ENCODE measurements at regions not wholly inside any gene's neighbourhood (a gene's known extent, or its start where the extent isn't known, plus 50 kb on each side); places are given as distances from the start of the nearest gene placed in this dataset.
A peak's percentile ranks its signal among the peaks of the same experiment; 100 is the strongest.

DNA sequence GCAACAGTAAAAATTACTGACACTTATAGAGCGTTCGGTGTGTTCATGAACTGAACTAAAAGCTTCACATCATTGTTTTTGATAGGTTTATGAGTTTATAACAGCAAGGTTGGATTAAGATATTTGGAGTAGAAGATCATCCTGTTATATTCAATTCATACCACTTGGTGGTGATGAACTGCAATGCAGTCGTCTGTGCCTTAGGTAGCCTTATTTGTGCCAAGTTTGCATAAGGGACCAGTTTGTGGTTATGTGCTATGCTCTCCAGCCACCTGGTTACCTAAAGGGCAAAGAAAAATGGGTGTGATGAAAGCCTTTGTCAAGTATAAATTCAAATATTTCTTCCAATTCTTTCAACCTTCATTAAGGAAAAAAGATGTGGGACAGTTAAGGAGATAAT lies 150.9 kb upstream of the KCNH7 start:
- FAIRE-seq (no peak), ATAC-seq (no peak), DNase-seq (ENCODE audit: low read depth in 1 of 2, low spot score in 1 of 2) (peak in 1 of 2 experiments; percentile 11)
- 38% methylated on average over 3 of the region's 3 CpGs for WGBS (ENCODE audit: missing lambda C conversion rate)
- no peaks in the 10 kb centered on the region for H3K9me3 ChIP-seq
- H3K4me3 ChIP-seq: no peak overlapping the region
- no peaks in the 10 kb centered on the region for H3K4me1 ChIP-seq
- no peak overlapping the region for H3K27ac ChIP-seq
- no peak overlapping the region for H3K4me2 ChIP-seq
- POLR2A ChIA-PET: no interaction called here
- CTCF ChIA-PET: no interaction called here
- TF ChIP-seq EP300 (IDR thresholded peaks at IDR 0.05) (no peak), FOXS1 (CRISPR knock-in tag; IDR thresholded peaks at IDR 0.05) (no peak), NPAS2 (CRISPR knock-in tag; IDR thresholded peaks at IDR 0.05; ENCODE audit: borderline replicate concordance) (no peak), TP53 (CRISPR knock-in tag; IDR thresholded peaks at IDR 0.05) (no peak), SREBF2 (IDR thresholded peaks at IDR 0.05) (no peak), ZNF302 (CRISPR knock-in tag; IDR thresholded peaks at IDR 0.05) (no peak), PHF8 (IDR thresholded peaks at IDR 0.05; ENCODE audit: borderline replicate concordance, low read depth) (no peak), TFCP2L1 (CRISPR knock-in tag; IDR thresholded peaks at IDR 0.05) (no peak), CEBPB (IDR thresholded peaks at IDR 0.05) (no peak), MAFK (IDR thresholded peaks at IDR 0.05; ENCODE audit: partially characterized antibody) (no peak), RARB (CRISPR knock-in tag; IDR thresholded peaks at IDR 0.05) (no peak), EHMT2 (IDR thresholded peaks at IDR 0.05; ENCODE audit: low read depth) (no peak)
- TF ChIP-seq, protein P1, sequence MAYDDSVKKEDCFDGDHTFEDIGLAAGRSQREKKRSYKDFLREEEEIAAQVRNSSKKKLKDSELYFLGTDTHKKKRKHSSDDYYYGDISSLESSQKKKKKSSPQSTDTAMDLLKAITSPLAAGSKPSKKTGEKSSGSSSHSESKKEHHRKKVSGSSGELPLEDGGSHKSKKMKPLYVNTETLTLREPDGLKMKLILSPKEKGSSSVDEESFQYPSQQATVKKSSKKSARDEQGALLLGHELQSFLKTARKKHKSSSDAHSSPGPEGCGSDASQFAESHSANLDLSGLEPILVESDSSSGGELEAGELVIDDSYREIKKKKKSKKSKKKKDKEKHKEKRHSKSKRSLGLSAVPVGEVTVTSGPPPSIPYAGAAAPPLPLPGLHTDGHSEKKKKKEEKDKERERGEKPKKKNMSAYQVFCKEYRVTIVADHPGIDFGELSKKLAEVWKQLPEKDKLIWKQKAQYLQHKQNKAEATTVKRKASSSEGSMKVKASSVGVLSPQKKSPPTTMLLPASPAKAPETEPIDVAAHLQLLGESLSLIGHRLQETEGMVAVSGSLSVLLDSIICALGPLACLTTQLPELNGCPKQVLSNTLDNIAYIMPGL (CRISPR knock-in tag; IDR thresholded peaks at IDR 0.05; ENCODE audit: borderline replicate concordance): no peak

DNA sequence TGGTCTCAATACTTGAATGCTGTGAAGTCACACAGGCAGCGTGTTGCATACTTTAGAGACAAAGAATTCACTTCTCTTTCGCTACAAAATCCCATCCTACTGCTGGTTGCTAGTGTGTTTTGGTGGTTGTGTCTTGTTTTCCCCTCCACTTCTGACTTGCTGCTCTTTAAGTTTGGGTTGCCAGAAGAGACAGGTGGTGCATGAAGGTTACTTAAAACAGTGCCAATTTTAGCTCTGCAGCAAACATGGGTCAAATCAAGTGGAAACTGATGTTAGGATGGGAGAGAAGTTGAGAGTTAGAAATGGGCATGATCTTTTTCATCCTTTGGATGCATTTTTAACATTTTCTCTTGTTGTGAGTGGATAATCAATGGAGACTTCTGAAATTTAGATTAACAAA lies 136.2 kb upstream of the KCNH7 start:
- WGBS (ENCODE audit: missing lambda C conversion rate): 16% methylated on average over 2 of the region's 2 CpGs
- Histone ChIP-seq H3K9me3 (no peaks in the 10 kb centered on the region), H3K27ac (no peak overlapping the region), H3K4me2 (no peak overlapping the region), H3K4me1 (no peaks in the 10 kb centered on the region), H3K4me3 (no peak overlapping the region)
- no peak for DNase-seq (ENCODE audit: low read depth in 1 of 2, low spot score in 1 of 2)
- CTCF ChIA-PET: no interaction called here
- no peak for FAIRE-seq
- ATAC-seq: no peak
- TF ChIP-seq RCOR1 (IDR thresholded peaks at IDR 0.05; ENCODE audit: low read depth, low read length) (no peak), RAD21 (conservative IDR thresholded peaks at IDR 0.05 in 1 of 2, IDR thresholded peaks at IDR 0.05 in 1 of 2) (no peak), POLR2AphosphoS2 (conservative IDR thresholded peaks at IDR 0.05; ENCODE audit: low read length) (no peak), ZNF302 (CRISPR knock-in tag; IDR thresholded peaks at IDR 0.05) (no peak), CHD4 (IDR thresholded peaks at IDR 0.05; ENCODE audit: borderline replicate concordance) (no peak), ZC3H11A (IDR thresholded peaks at IDR 0.05) (no peak), TFCP2L1 (CRISPR knock-in tag; IDR thresholded peaks at IDR 0.05) (no peak), CBX2 (IDR thresholded peaks at IDR 0.05; ENCODE audit: borderline replicate concordance, low read depth) (no peak), KDM5A (IDR thresholded peaks at IDR 0.05) (no peak)
- TF ChIP-seq, protein P2, sequence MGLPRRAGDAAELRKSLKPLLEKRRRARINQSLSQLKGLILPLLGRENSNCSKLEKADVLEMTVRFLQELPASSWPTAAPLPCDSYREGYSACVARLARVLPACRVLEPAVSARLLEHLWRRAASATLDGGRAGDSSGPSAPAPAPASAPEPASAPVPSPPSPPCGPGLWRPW (IDR thresholded peaks at IDR 0.05): no peak
- POLR2A ChIA-PET: no interaction called here

DNA sequence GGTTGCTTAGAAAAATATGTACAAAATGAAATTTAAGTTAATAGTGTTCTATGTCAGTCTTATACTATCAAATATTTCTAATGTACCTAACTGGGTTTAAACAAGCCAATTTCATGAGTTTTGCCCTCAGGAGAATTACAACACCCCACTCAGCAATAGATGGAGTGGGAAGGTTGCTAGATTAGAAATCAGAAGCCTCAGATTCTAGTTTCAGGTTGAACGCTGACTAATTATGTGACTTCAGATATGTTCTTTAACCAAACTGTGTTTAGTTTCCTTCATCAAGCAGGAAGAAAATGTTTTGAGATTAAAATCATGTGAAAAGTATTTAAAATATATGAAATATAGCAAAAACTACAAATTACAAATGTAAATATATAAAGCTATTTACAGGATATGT lies 133.8 kb upstream of the KCNH7 start:
- no peak overlapping the region for H3K4me2 ChIP-seq
- H3K4me1 ChIP-seq: no peaks in the 10 kb centered on the region
- no peak for FAIRE-seq
- ChIA-PET CTCF (interaction anchor here (0.7 kb wide), 1 partner anchor 110 kb away, joined by 3 read pairs; no protein-coding TSS in a partner anchor), POLR2A (no interaction called here)
- H3K27ac ChIP-seq: no peak overlapping the region
- DNase-seq (ENCODE audit: low read depth in 1 of 2, low spot score in 1 of 2): no peak
- no peak for ATAC-seq
- H3K4me3 ChIP-seq: no peak overlapping the region
- 77% methylated on average over 1 of the region's 1 CpG for WGBS (ENCODE audit: missing lambda C conversion rate)
- H3K9me3 ChIP-seq: no peaks in the 10 kb centered on the region
- TF ChIP-seq KDM5A (IDR thresholded peaks at IDR 0.05) (no peak), HOXB13 (CRISPR knock-in tag; IDR thresholded peaks at IDR 0.05; ENCODE audit: low read depth) (no peak), ESRRA (IDR thresholded peaks at IDR 0.05; ENCODE audit: borderline replicate concordance, low read length) (no peak), TP53 (CRISPR knock-in tag; IDR thresholded peaks at IDR 0.05) (no peak), FOSL2 (IDR thresholded peaks at IDR 0.05) (no peak), FOSL2 (CRISPR knock-in tag; IDR thresholded peaks at IDR 0.05) (no peak), ZFP36 (IDR thresholded peaks at IDR 0.05; ENCODE audit: borderline replicate concordance, partially characterized antibody) (no peak), RNF2 (IDR thresholded peaks at IDR 0.05; ENCODE audit: borderline replicate concordance, low read depth) (no peak)
- TF ChIP-seq, protein P3, sequence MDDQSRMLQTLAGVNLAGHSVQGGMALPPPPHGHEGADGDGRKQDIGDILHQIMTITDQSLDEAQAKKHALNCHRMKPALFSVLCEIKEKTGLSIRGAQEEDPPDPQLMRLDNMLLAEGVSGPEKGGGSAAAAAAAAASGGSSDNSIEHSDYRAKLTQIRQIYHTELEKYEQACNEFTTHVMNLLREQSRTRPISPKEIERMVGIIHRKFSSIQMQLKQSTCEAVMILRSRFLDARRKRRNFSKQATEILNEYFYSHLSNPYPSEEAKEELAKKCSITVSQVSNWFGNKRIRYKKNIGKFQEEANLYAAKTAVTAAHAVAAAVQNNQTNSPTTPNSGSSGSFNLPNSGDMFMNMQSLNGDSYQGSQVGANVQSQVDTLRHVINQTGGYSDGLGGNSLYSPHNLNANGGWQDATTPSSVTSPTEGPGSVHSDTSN (IDR thresholded peaks at IDR 0.05): no peak
- TF ChIP-seq, protein P1 (CRISPR knock-in tag; IDR thresholded peaks at IDR 0.05; ENCODE audit: borderline replicate concordance): no peak
- TF ChIP-seq, protein P4, sequence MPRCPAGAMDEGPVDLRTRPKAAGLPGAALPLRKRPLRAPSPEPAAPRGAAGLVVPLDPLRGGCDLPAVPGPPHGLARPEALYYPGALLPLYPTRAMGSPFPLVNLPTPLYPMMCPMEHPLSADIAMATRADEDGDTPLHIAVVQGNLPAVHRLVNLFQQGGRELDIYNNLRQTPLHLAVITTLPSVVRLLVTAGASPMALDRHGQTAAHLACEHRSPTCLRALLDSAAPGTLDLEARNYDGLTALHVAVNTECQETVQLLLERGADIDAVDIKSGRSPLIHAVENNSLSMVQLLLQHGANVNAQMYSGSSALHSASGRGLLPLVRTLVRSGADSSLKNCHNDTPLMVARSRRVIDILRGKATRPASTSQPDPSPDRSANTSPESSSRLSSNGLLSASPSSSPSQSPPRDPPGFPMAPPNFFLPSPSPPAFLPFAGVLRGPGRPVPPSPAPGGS (IDR thresholded peaks at IDR 0.05): no peak

All from A549 (cell line).